K562 (cell line): ENCODE measurements at regions not wholly inside any gene's neighbourhood (a gene's known extent, or its start where the extent isn't known, plus 50 kb on each side); places are given as distances from the start of the nearest gene placed in this dataset.

ENCODE experiments used
- EP300 ChIP-seq: IDR thresholded peaks from 2 replicates; pipeline ENCODE4 v1.6.1; 2012; ENCODE audit warnings: low read length, improper control_type of control experiment
- FOS ChIP-seq: IDR thresholded peaks from 3 replicates; pipeline ENCODE4 v1.6.1; 2011; ENCODE audit not compliant: insufficient read length; ENCODE audit errors: extremely low read depth
- LEF1 ChIP-seq: fragments of 450-650 bp; IDR thresholded peaks from 2 replicates; pipeline ENCODE4 v1.6.1; 2016; ENCODE audit warnings: mild to moderate bottlenecking
- ZNF23 ChIP-seq: fragments of 250-450 bp; sonication (Bioruptor Pico); IDR thresholded peaks from 2 replicates; pipeline ENCODE4 v1.4.0; 2020; ENCODE audit warnings: mild to moderate bottlenecking
- ZNF586 ChIP-seq: fragments of 450-650 bp; formaldehyde crosslinking; conservative IDR thresholded peaks from 2 replicates; pipeline ENCODE4 v1.4.0; 2020; ENCODE audit warnings: mild to moderate bottlenecking, moderate library complexity
- TF ChIP-seq, protein P1 (sequence below): fragments of 450-650 bp; formaldehyde crosslinking; IDR thresholded peaks from 2 replicates; pipeline ENCODE4 v1.4.0; 2022; ENCODE audit warnings: mild to moderate bottlenecking, moderate library complexity
- TF ChIP-seq, protein P2 (sequence below), 3 experiments: IDR thresholded peaks in 2 of 3; conservative IDR thresholded peaks in 1 of 3; 2 replicates each; pipeline ENCODE4 v1.5.1; 2011 to 2012; ENCODE audit warnings: low read length in 3 of 3, mild to moderate bottlenecking in 3 of 3, control low read depth in 2 of 3, improper control_type of control experiment in 1 of 3, inconsistent platforms in 1 of 3, low read depth in 1 of 3, mixed read lengths in 1 of 3, moderate library complexity in 1 of 3; ENCODE audit not compliant: insufficient read depth in 2 of 3

DNA sequence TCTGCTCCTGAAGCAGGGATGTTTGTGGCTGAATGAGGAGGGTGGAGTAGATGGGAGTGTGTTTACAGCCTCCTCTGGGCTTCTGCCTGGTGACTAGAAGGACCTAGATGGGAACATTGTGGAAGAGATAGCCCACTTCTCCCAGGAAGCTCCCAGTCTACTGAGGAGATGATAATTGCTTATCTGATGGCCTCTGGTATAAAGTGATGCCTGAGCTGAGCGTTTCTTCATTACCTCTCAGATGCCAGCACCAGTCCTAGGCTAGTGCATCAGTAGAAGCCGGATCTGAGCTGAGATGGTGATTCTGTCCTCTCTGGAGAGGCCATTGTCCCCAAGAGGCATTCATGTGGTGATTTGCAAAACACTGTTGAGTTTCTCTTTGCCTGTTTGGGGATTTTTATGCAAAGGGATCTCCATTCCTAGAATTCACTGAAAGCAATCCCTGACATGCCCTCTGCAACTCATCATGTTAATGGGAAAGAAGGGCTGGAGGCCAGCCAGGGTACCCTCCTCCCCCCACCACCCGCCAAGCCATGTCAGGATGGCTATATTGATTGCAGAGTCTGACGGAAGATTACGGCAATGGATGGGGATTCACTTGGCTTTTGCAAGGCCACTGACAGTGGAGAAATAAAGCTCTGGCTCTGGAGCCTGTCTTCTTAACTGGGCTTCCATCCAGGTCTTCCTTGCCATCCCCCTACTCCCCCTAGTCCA lies 166.4 kb upstream of the ROPN1 start:
- TF ChIP-seq, protein P1, sequence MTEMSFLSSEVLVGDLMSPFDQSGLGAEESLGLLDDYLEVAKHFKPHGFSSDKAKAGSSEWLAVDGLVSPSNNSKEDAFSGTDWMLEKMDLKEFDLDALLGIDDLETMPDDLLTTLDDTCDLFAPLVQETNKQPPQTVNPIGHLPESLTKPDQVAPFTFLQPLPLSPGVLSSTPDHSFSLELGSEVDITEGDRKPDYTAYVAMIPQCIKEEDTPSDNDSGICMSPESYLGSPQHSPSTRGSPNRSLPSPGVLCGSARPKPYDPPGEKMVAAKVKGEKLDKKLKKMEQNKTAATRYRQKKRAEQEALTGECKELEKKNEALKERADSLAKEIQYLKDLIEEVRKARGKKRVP (CRISPR knock-in tag): no peak
- TF ChIP-seq ZNF23 (no peak), EP300 (no peak), ZNF586 (CRISPR knock-in tag) (no peak), FOS (no peak), LEF1 (no peak)
- TF ChIP-seq, protein P2, sequence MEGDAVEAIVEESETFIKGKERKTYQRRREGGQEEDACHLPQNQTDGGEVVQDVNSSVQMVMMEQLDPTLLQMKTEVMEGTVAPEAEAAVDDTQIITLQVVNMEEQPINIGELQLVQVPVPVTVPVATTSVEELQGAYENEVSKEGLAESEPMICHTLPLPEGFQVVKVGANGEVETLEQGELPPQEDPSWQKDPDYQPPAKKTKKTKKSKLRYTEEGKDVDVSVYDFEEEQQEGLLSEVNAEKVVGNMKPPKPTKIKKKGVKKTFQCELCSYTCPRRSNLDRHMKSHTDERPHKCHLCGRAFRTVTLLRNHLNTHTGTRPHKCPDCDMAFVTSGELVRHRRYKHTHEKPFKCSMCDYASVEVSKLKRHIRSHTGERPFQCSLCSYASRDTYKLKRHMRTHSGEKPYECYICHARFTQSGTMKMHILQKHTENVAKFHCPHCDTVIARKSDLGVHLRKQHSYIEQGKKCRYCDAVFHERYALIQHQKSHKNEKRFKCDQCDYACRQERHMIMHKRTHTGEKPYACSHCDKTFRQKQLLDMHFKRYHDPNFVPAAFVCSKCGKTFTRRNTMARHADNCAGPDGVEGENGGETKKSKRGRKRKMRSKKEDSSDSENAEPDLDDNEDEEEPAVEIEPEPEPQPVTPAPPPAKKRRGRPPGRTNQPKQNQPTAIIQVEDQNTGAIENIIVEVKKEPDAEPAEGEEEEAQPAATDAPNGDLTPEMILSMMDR (IDR thresholded peaks at IDR 0.05 in 2 of 3, conservative IDR thresholded peaks at IDR 0.05 in 1 of 3; ENCODE audit: insufficient read depth in 2 of 3, low read depth in 1 of 3, low read length in 3 of 3): no peak
